T-cell (primary cell): ENCODE measurements at regions not wholly inside any gene's neighbourhood (a gene's known extent, or its start where the extent isn't known, plus 50 kb on each side); places are given as distances from the start of the nearest gene placed in this dataset.

Experiments used
- ATAC-seq, 4 experiments: fragments of 200-7000 bp in 3 of 4; fragments of 150-1000 bp in 1 of 4; cut with Tn5 transposase; replicated peaks in 1 of 4; 1 replicate in 3 of 4; 2 replicates in 1 of 4; pipeline ENCODE4 v1.10.0; 2021; ENCODE audit warnings: moderate library complexity in 3 of 4, mild to moderate bottlenecking in 2 of 4, moderate number of reproducible peaks in 1 of 4
- CTCF ChIA-PET, 2 donors: fragments of 300-600 bp; sonication (Branson Sonifier 250); formaldehyde crosslinking; loops; one replicate each; lab custom pipeline; 2022; ENCODE audit warnings: antibody characterized with exemption in 2 of 2; lab: Charles Lee
- POLR2A ChIA-PET, 2 donors: fragments of 300-600 bp; sonication (Branson Sonifier 250); formaldehyde crosslinking; loops; one replicate each; lab custom pipeline; 2022; ENCODE audit warnings: antibody characterized with exemption in 2 of 2; lab: Charles Lee
- DNase-seq, 35 experiments: peaks; one replicate each; pipeline versions ENCODE4 v3.0.0 to v3.0.0-alpha.2; 2013 to 2023
- H3K27ac ChIP-seq: one replicate; pipeline ENCODE4 v1.5.1; 2013; ENCODE audit warnings: low read length
- H3K27me3 ChIP-seq, 2 experiments: replicated peaks in 1 of 2; 1 replicate in 1 of 2; 2 replicates in 1 of 2; pipeline versions ENCODE4 v1.6.1 to v1.7.0; 2013; ENCODE audit warnings: low read length in 1 of 2, mixed read lengths in 1 of 2; ENCODE audit not compliant: control insufficient read depth in 2 of 2, insufficient read depth in 2 of 2; ENCODE audit errors: extremely low read depth in 1 of 2
- H3K36me3 ChIP-seq, 2 donors: 1 replicate in 1 of 2; 2 replicates in 1 of 2; pipeline versions ENCODE4 v1.6.1 to v1.7.0; 2013; ENCODE audit warnings: low read length in 1 of 2; ENCODE audit not compliant: control insufficient read depth in 2 of 2, insufficient read depth in 1 of 2; ENCODE audit errors: extremely low read depth in 1 of 2
- H3K4me1 ChIP-seq, 2 experiments: 1 replicate in 1 of 2; 2 replicates in 1 of 2; pipeline versions ENCODE4 v1.6.1 to v1.7.0; 2013; ENCODE audit warnings: low read length in 2 of 2, mixed read lengths in 1 of 2; ENCODE audit not compliant: insufficient read depth in 2 of 2, control insufficient read depth in 1 of 2; ENCODE audit errors: extremely low read depth in 1 of 2
- H3K4me3 ChIP-seq, 2 donors: 1 replicate in 1 of 2; 2 replicates in 1 of 2; pipeline versions ENCODE4 v1.5.1 to v1.7.0; 2013; ENCODE audit warnings: mild to moderate bottlenecking in 2 of 2, low read length in 1 of 2, moderate library complexity in 1 of 2; ENCODE audit not compliant: control insufficient read depth in 1 of 2; ENCODE audit errors: extremely low read depth in 1 of 2
- H3K9me3 ChIP-seq: 2 replicates; pipeline ENCODE4 v1.7.0; 2013
- H3K27ac Mint-ChIP-seq, 2 donors: one replicate each; pipeline ENCODE4 v1.8.0; 2020 to 2021; ENCODE audit warnings: mild to moderate bottlenecking in 2 of 2, mixed read lengths in 2 of 2
- H3K27me3 Mint-ChIP-seq, 2 donors: one replicate each; pipeline ENCODE4 v1.8.0; 2021 to 2022; ENCODE audit warnings: mixed read lengths in 2 of 2
- H3K36me3 Mint-ChIP-seq: one replicate; pipeline ENCODE4 v1.8.0; 2021; ENCODE audit warnings: mixed read lengths
- H3K4me1 Mint-ChIP-seq, 3 donors: one replicate each; pipeline ENCODE4 v1.8.0; 2020 to 2022; ENCODE audit warnings: mixed read lengths in 3 of 3, mild to moderate bottlenecking in 1 of 3
- H3K4me3 Mint-ChIP-seq, 3 donors: one replicate each; pipeline ENCODE4 v1.8.0; 2020 to 2022; ENCODE audit warnings: mild to moderate bottlenecking in 3 of 3, mixed read lengths in 3 of 3, moderate library complexity in 3 of 3
- H3K9me3 Mint-ChIP-seq, 3 donors: one replicate each; pipeline ENCODE4 v1.8.0; 2020 to 2022; ENCODE audit warnings: mixed read lengths in 3 of 3
- WGBS: methylation state at CpG from one replicate; pipeline ENCODE4 v1.1.5; 2013; ENCODE audit warnings: missing lambda C conversion rate; ENCODE audit not compliant: insufficient coverage; 5-methylcytosine and 5-hydroxymethylcytosine counted together

DNA sequence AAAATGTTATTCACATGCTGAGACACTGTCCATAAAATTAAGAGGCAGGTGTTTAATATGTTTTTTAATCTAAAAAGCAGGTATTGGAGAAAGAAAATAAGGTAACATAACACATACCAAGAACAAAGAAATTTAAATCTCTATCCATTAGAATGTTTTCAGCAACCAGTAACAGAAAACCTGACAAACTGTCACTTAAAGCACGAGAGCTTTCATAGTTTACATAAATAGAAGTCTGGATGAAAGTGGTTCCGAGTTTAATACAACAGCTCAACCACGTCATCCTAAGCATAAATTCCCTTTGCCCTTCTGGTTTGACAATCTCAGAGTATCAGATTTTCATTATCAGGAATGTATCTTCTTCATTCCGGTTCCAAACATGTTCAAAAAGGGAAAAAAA, 1249.4 kb upstream of the SORCS1 start:
- no peaks in the 10 kb centered on the region for H3K4me1 Mint-ChIP-seq
- H3K9me3 Mint-ChIP-seq: peaks cover 5 to 19% (median 7%) of the 10 kb centered on the region in 3 donors
- H3K27ac Mint-ChIP-seq: no peak overlapping the region
- POLR2A ChIA-PET: interaction anchor here in 1 of 2 donors (0.6 kb wide), 1 partner anchor 13 kb away, joined by 3 read pairs; no protein-coding TSS in a partner anchor
- H3K9me3 ChIP-seq: no peaks in the 10 kb centered on the region
- H3K27me3 ChIP-seq: no peaks in the 10 kb centered on the region
- no CpG with 5 or more reads among the region's 4 CpGs for WGBS
- no peak overlapping the region for H3K27ac ChIP-seq
- H3K27me3 Mint-ChIP-seq: no peaks in the 10 kb centered on the region
- H3K36me3 ChIP-seq: no peaks in the 10 kb centered on the region
- DNase-seq (no peak), ATAC-seq (no peak)
- H3K4me3 ChIP-seq: no peak overlapping the region
- H3K36me3 Mint-ChIP-seq: no peaks in the 10 kb centered on the region
- H3K4me3 Mint-ChIP-seq: no peak overlapping the region
- H3K4me1 ChIP-seq: no peaks in the 10 kb centered on the region
- CTCF ChIA-PET: no interaction called here

DNA sequence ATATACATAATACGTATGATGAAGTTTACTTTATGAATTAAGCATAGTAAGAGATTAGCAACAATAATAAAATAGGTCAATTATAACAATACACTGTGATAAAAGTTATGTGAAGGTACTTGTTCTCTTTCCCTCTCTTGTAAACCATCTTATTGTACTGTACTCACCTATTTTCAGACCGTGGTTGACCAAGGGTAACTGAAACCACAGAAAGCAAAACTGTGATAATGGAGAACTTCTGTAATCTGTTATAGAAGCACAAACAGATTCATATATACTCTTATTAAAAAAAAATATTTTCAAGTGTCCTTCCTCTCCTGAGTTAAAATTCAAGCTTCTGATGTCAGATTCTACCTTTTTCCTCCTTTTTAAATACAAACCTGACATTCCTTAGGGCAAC, 1247.8 kb upstream of the SORCS1 start:
- Mint-ChIP-seq H3K9me3 (peaks cover 5 to 18% (median 7%) of the 10 kb centered on the region in 3 donors), H3K27ac (no peak overlapping the region), H3K27me3 (no peaks in the 10 kb centered on the region), H3K36me3 (no peaks in the 10 kb centered on the region), H3K4me3 (no peak overlapping the region), H3K4me1 (no peaks in the 10 kb centered on the region)
- Histone ChIP-seq H3K4me1 (no peaks in the 10 kb centered on the region), H3K27ac (no peak overlapping the region), H3K27me3 (no peaks in the 10 kb centered on the region), H3K36me3 (no peaks in the 10 kb centered on the region), H3K9me3 (no peaks in the 10 kb centered on the region), H3K4me3 (no peak overlapping the region)
- no CpG with 5 or more reads among the region's 2 CpGs for WGBS
- ChIA-PET POLR2A (no interaction called here), CTCF (no interaction called here)
- no peak for ATAC-seq
- DNase-seq: no peak

DNA sequence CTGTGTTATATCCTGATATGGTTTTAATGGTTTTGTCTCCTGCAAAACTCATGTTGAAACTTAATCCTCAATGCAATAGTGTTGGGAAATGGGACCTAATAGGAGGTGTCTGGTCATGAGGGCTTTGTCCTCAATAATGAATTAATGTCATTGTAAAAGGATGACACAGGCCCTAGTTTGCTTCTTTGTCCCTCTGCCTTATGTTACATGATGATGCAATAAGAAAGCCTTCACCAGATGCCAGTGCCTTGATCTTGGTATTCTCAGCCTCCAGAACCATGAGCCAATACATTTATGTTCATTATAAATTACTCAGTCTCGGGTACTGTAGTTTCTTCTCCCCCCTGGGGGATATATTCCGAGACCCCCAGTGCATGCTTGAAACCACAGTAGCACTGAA, 1247.4 kb upstream of the SORCS1 start:
- Mint-ChIP-seq H3K4me3 (no peak overlapping the region), H3K4me1 (no peaks in the 10 kb centered on the region), H3K9me3 (peaks cover 5 to 17% (median 7%) of the 10 kb centered on the region in 3 donors), H3K36me3 (no peaks in the 10 kb centered on the region), H3K27me3 (no peaks in the 10 kb centered on the region), H3K27ac (no peak overlapping the region)
- DNase-seq (no peak), ATAC-seq (no peak)
- ChIA-PET POLR2A (no interaction called here), CTCF (no interaction called here)
- no peaks in the 10 kb centered on the region for H3K36me3 ChIP-seq
- H3K27me3 ChIP-seq: no peaks in the 10 kb centered on the region
- WGBS: no CpG with 5 or more reads among the region's 2 CpGs
- H3K4me1 ChIP-seq: no peaks in the 10 kb centered on the region
- H3K9me3 ChIP-seq: no peaks in the 10 kb centered on the region
- H3K27ac ChIP-seq: no peak overlapping the region
- no peak overlapping the region for H3K4me3 ChIP-seq

DNA sequence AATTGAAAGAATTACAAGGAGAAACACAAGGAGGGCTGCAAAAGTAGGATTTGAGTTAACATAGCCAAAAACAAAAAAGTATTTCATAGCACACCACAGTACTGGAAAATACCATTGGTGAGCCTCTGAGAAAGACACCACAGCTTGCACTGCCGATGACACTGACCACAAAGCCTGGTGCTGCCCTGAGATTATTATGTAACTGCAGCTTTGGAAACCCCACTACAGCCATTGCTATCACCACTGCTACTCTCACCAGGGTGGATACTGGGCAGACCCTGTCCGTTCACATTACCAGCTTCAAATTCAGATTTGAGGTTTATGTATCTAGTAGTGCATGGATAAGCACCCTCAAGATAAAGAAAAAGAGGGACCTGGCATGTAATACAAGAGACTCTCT, 1246.7 kb upstream of the SORCS1 start:
- no peaks in the 10 kb centered on the region for H3K4me1 ChIP-seq
- ChIA-PET POLR2A (no interaction called here), CTCF (no interaction called here)
- Mint-ChIP-seq H3K27me3 (no peaks in the 10 kb centered on the region), H3K4me3 (no peak overlapping the region), H3K4me1 (no peaks in the 10 kb centered on the region), H3K27ac (no peak overlapping the region), H3K36me3 (no peaks in the 10 kb centered on the region), H3K9me3 (peaks cover under 1 to 18% (median 7%) of the 10 kb centered on the region in 3 donors)
- H3K36me3 ChIP-seq: no peaks in the 10 kb centered on the region
- WGBS: 0% methylated on average over 1 of the region's 2 CpGs
- no peak for DNase-seq
- no peaks in the 10 kb centered on the region for H3K27me3 ChIP-seq
- H3K9me3 ChIP-seq: no peaks in the 10 kb centered on the region
- H3K4me3 ChIP-seq: no peak overlapping the region
- no peak for ATAC-seq
- H3K27ac ChIP-seq: no peak overlapping the region

DNA sequence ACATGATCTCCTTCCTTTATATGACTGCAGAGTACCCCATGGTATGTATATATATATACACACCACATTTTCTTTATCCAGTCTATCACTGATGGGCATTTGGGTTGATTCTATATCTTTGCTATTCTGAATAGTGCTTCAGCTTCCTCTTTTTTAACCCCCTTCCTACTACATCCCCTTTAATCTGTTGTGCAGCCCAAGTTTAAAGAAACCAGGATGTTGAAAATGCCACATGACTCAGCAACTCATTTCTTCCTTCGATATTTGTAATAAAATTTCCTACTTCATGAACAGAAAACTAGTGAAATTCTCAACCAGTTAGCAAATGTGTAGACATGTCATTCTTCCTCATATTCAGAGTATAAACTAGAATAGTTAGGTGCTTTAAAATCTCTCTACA, 1245.7 kb upstream of the SORCS1 start:
- Histone ChIP-seq H3K9me3 (no peaks in the 10 kb centered on the region), H3K36me3 (no peaks in the 10 kb centered on the region), H3K4me3 (no peak overlapping the region), H3K4me1 (no peaks in the 10 kb centered on the region), H3K27ac (no peak overlapping the region), H3K27me3 (no peaks in the 10 kb centered on the region)
- no CpG with 5 or more reads among the region's 1 CpG for WGBS
- Mint-ChIP-seq H3K36me3 (no peaks in the 10 kb centered on the region), H3K4me3 (no peak overlapping the region), H3K27me3 (no peaks in the 10 kb centered on the region), H3K9me3 (peaks cover 4 to 21% (median 7%) of the 10 kb centered on the region in 3 donors), H3K4me1 (no peaks in the 10 kb centered on the region), H3K27ac (no peak overlapping the region)
- DNase-seq (no peak), ATAC-seq (no peak)
- POLR2A ChIA-PET: no interaction called here
- CTCF ChIA-PET: no interaction called here

DNA sequence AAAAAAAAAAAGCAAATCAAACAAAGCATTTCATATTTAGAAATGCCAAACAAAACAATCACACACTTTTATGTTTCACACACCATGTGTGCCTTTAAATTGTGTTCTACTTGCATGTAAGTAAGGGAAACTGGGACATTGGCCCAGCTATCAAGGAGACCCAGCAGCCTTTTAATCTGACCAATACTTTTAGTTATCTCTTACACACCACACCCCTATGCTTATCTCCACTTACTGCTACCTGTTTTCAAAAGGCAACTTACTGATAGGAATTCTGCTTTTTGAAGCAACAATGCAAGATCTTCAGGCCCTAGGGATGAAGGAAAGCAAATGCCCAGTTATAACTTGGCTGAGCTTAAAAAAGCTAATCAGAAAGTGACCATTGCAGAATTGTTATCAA, 1244.8 kb upstream of the SORCS1 start:
- H3K9me3 ChIP-seq: no peaks in the 10 kb centered on the region
- H3K27me3 Mint-ChIP-seq: no peaks in the 10 kb centered on the region
- no peak overlapping the region for H3K27ac ChIP-seq
- no peaks in the 10 kb centered on the region for H3K4me1 Mint-ChIP-seq
- no peaks in the 10 kb centered on the region for H3K36me3 ChIP-seq
- no peaks in the 10 kb centered on the region for H3K27me3 ChIP-seq
- ATAC-seq (no peak), DNase-seq (no peak)
- no peak overlapping the region for H3K4me3 ChIP-seq
- H3K4me3 Mint-ChIP-seq: no peak overlapping the region
- peaks cover 6 to 28% (median 7%) of the 10 kb centered on the region in 3 donors for H3K9me3 Mint-ChIP-seq
- POLR2A ChIA-PET: no interaction called here
- H3K36me3 Mint-ChIP-seq: no peaks in the 10 kb centered on the region
- CTCF ChIA-PET: no interaction called here
- no peaks in the 10 kb centered on the region for H3K4me1 ChIP-seq
- H3K27ac Mint-ChIP-seq: no peak overlapping the region

DNA sequence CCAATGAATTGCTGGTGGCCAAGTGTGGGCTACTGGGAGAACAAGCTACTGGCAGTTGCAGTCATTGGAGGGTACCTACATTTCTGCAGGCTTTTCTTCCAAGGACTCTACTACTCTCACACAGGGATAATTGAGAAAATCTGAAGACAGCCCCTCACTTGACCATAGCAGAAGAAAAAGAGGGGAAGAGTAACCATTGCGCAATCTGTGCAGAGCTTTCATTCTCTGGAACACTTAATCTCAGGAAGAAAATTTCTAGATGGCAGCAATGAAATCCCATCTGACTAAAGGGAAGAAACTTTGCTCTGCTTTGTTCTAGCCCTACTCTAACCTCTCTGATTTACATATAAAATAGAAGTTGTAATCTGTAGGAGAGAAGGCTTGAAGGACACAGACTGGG, 1239.6 kb upstream of the SORCS1 start:
- no peaks in the 10 kb centered on the region for H3K4me1 ChIP-seq
- POLR2A ChIA-PET: no interaction called here
- CTCF ChIA-PET: no interaction called here
- H3K36me3 ChIP-seq: no peaks in the 10 kb centered on the region
- H3K27ac Mint-ChIP-seq: no peak overlapping the region
- H3K9me3 ChIP-seq: no peaks in the 10 kb centered on the region
- peaks cover 3 to 20% (median 12%) of the 10 kb centered on the region in 3 donors for H3K9me3 Mint-ChIP-seq
- H3K27me3 Mint-ChIP-seq: no peaks in the 10 kb centered on the region
- no peak for ATAC-seq
- DNase-seq: no peak
- no peak overlapping the region for H3K4me3 ChIP-seq
- WGBS: no CpG with 5 or more reads among the region's 1 CpG
- no peaks in the 10 kb centered on the region for H3K36me3 Mint-ChIP-seq
- no peak overlapping the region for H3K4me3 Mint-ChIP-seq
- no peaks in the 10 kb centered on the region for H3K4me1 Mint-ChIP-seq
- H3K27me3 ChIP-seq: no peaks in the 10 kb centered on the region
- no peak overlapping the region for H3K27ac ChIP-seq
